ENCODE measurements at regions not wholly inside any gene's neighbourhood (a gene's known extent, or its start where the extent isn't known, plus 50 kb on each side); places are given as distances from the start of the nearest gene placed in this dataset.

GRCh38 chr11:97259884-97260283 lies 870.1 kb downstream of the JRKL start:
- no peaks in the 10 kb centered on the region for H3K36me3 ChIP-seq (ENCODE audit: control insufficient read depth in 2 of 2, extremely low read depth in 1 of 2, insufficient read depth in 2 of 2, low read length in 2 of 2)
- H3K27ac ChIP-seq (ENCODE audit: control insufficient read depth, insufficient read depth, low read length), result no peak overlapping the region
- H3K9me1 ChIP-seq (ENCODE audit: control insufficient read depth, extremely low read depth, insufficient read depth, low read length), result no peaks in the 10 kb centered on the region
- TF ChIP-seq EZH2 (IDR thresholded peaks at IDR 0.05; ENCODE audit: low read length) (no peak), CTCF (optimal IDR thresholded peaks at IDR 0.05 in 1 of 3, IDR thresholded peaks at IDR 0.05 in 1 of 3, conservative IDR thresholded peaks at IDR 0.05 in 1 of 3; ENCODE audit: extremely low read depth in 1 of 3, insufficient read depth in 2 of 3, low read length in 3 of 3) (no peak)
- FAIRE-seq (no peak), DNase-seq (ENCODE audit: low read depth, low spot score) (no peak)
- dilution Hi-C loops (cut with MboI; ENCODE audit: extremely low pct_ligation_motif_present, low sequenced_read_pairs), result no loop called here
- H3K4me1 ChIP-seq (ENCODE audit: control insufficient read depth, extremely low read depth, insufficient read depth, low read length), result no peaks in the 10 kb centered on the region
- no peaks in the 10 kb centered on the region for H3K79me2 ChIP-seq (ENCODE audit: control insufficient read depth, insufficient read depth, low read length)
- no peak overlapping the region for H3K4me3 ChIP-seq (ENCODE audit: control insufficient read depth in 2 of 3, extremely low read depth in 1 of 3, insufficient read depth in 2 of 3, low read depth in 1 of 3, low read length in 3 of 3)
- no peak overlapping the region for H2AFZ ChIP-seq (ENCODE audit: control insufficient read depth, low read length)
- H4K20me1 ChIP-seq (ENCODE audit: control insufficient read depth, extremely low read depth, insufficient read depth, low read length), result no peaks in the 10 kb centered on the region
- no peaks in the 10 kb centered on the region for H3K9me3 ChIP-seq (ENCODE audit: control insufficient read depth, low read depth, low read length)
- no peak overlapping the region for H3K9ac ChIP-seq (ENCODE audit: control insufficient read depth, extremely low read depth, insufficient read depth, low read length)
- H3K4me2 ChIP-seq (ENCODE audit: control insufficient read depth, extremely low read depth, insufficient read depth, low read depth, low read length), result no peak overlapping the region
- no peaks in the 10 kb centered on the region for H3K27me3 ChIP-seq (ENCODE audit: control insufficient read depth, extremely low read depth, insufficient read depth, low read length)

GRCh38 chr11:97263183-97263858 lies 873.5 kb downstream of the JRKL start:
- FAIRE-seq, result no peak
- H3K36me3 ChIP-seq (ENCODE audit: control insufficient read depth in 2 of 2, extremely low read depth in 1 of 2, insufficient read depth in 2 of 2, low read length in 2 of 2), result no peaks in the 10 kb centered on the region
- H3K9me3 ChIP-seq (ENCODE audit: control insufficient read depth, low read depth, low read length), result no peaks in the 10 kb centered on the region
- no peak overlapping the region for H3K9ac ChIP-seq (ENCODE audit: control insufficient read depth, extremely low read depth, insufficient read depth, low read length)
- no peak overlapping the region for H3K4me3 ChIP-seq (ENCODE audit: control insufficient read depth in 2 of 3, extremely low read depth in 1 of 3, insufficient read depth in 2 of 3, low read depth in 1 of 3, low read length in 3 of 3)
- no peak overlapping the region for H3K4me2 ChIP-seq (ENCODE audit: control insufficient read depth, extremely low read depth, insufficient read depth, low read depth, low read length)
- dilution Hi-C loops (cut with MboI; ENCODE audit: extremely low pct_ligation_motif_present, low sequenced_read_pairs), result no loop called here
- no peak overlapping the region for H2AFZ ChIP-seq (ENCODE audit: control insufficient read depth, low read length)
- no peaks in the 10 kb centered on the region for H3K4me1 ChIP-seq (ENCODE audit: control insufficient read depth, extremely low read depth, insufficient read depth, low read length)
- no peaks in the 10 kb centered on the region for H3K9me1 ChIP-seq (ENCODE audit: control insufficient read depth, extremely low read depth, insufficient read depth, low read length)
- no peaks in the 10 kb centered on the region for H3K79me2 ChIP-seq (ENCODE audit: control insufficient read depth, insufficient read depth, low read length)
- no peak overlapping the region for H3K27ac ChIP-seq (ENCODE audit: control insufficient read depth, insufficient read depth, low read length)
- H4K20me1 ChIP-seq (ENCODE audit: control insufficient read depth, extremely low read depth, insufficient read depth, low read length), result no peaks in the 10 kb centered on the region
- no peaks in the 10 kb centered on the region for H3K27me3 ChIP-seq (ENCODE audit: control insufficient read depth, extremely low read depth, insufficient read depth, low read length)
- no peak for DNase-seq (ENCODE audit: low read depth, low spot score)
- TF ChIP-seq CTCF (optimal IDR thresholded peaks at IDR 0.05 in 1 of 3, IDR thresholded peaks at IDR 0.05 in 1 of 3, conservative IDR thresholded peaks at IDR 0.05 in 1 of 3; ENCODE audit: extremely low read depth in 1 of 3, insufficient read depth in 2 of 3, low read length in 3 of 3), result no peak
- no peak for TF ChIP-seq EZH2 (IDR thresholded peaks at IDR 0.05; ENCODE audit: low read length)
